Lung (tissue), 11 donors: ENCODE measurements at regions not wholly inside any gene's neighbourhood (a gene's known extent, or its start where the extent isn't known, plus 50 kb on each side); places are given as distances from the start of the nearest gene placed in this dataset.

ENCODE experiments used
- ATAC-seq: fragments of 200-7000 bp; cut with Tn5 transposase; one replicate; pipeline ENCODE4 v1.9.1; 2020; ENCODE audit warnings: moderate number of reproducible peaks; ENCODE audit not compliant: insufficient read depth, low FRiP score
- DNase-seq, 3 donors: peaks; one replicate each; pipeline ENCODE4 v3.0.0-alpha.2; 2013 to 2017
- H3K27ac ChIP-seq, 2 donors: one replicate each; pipeline ENCODE4 v1.5.1; 2013; ENCODE audit warnings: mild to moderate bottlenecking in 2 of 2, moderate library complexity in 2 of 2, control low read depth in 1 of 2, inconsistent platforms in 1 of 2, low read depth in 1 of 2, low read length in 1 of 2
- H3K27me3 ChIP-seq, 3 donors: one replicate each; pipeline ENCODE4 v1.5.1; 2013; ENCODE audit warnings: low read length in 2 of 3; ENCODE audit not compliant: control insufficient read depth in 3 of 3, insufficient read depth in 3 of 3
- H3K36me3 ChIP-seq, 4 donors: one replicate each; pipeline ENCODE4 v1.5.1; 2013; ENCODE audit warnings: low read length in 4 of 4, mild to moderate bottlenecking in 1 of 4, moderate library complexity in 1 of 4; ENCODE audit not compliant: control insufficient read depth in 4 of 4, insufficient read depth in 4 of 4
- H3K4me1 ChIP-seq, 5 donors: one replicate each; pipeline ENCODE4 v1.5.1; 2013; ENCODE audit warnings: low read length in 5 of 5, mild to moderate bottlenecking in 2 of 5, moderate library complexity in 1 of 5; ENCODE audit not compliant: control insufficient read depth in 5 of 5, insufficient read depth in 5 of 5
- H3K4me3 ChIP-seq: one replicate; pipeline ENCODE4 v1.5.1; 2013; ENCODE audit warnings: mild to moderate bottlenecking, control low read depth, moderate library complexity
- H3K9ac ChIP-seq, 2 donors: one replicate each; pipeline ENCODE4 v1.5.1; 2013; ENCODE audit warnings: low read length in 2 of 2, control low read depth in 1 of 2; ENCODE audit not compliant: insufficient read depth in 1 of 2
- H3K9me3 ChIP-seq, 4 donors: one replicate each; pipeline ENCODE4 v1.5.1; 2013; ENCODE audit warnings: low read length in 3 of 4, mild to moderate bottlenecking in 1 of 4, moderate library complexity in 1 of 4; ENCODE audit not compliant: control insufficient read depth in 4 of 4, insufficient read depth in 3 of 4
- CTCF ChIP-seq: IDR thresholded peaks from 2 replicates; pipeline ENCODE4 v1.5.1; 2012; ENCODE audit warnings: mild to moderate bottlenecking; ENCODE audit errors: control extremely low read depth, extremely low read depth
- WGBS, 2 donors: extraction: QIAGEN DNeasy Blood & Tissue Kit; methylation state at CpG; one replicate each; pipeline ENCODE4 v1.1.7; 2013; 5-methylcytosine and 5-hydroxymethylcytosine counted together
- donor health status: control.
- donor health status: control.
- donor health status: Bipolar disorder and iron deficiency.
- donor health status: healthy.
- donor health status: DM: yes; HTN: yes; CAD: no.

- Histone ChIP-seq H3K4me3 (no peak overlapping the region), H3K27ac (no peak overlapping the region), H3K4me1 (no peaks in the 10 kb centered on the region), H3K27me3 (no peaks in the 10 kb centered on the region), H3K36me3 (no peaks in the 10 kb centered on the region), H3K9ac (no peak overlapping the region), H3K9me3 (no peaks in the 10 kb centered on the region)
- no peak for DNase-seq
- ATAC-seq = no peak
- no peak for TF ChIP-seq CTCF
- WGBS, 2 donors = 94 to 97% methylated on average over 6 of the region's 6 CpGs
Measured at GRCh38 chr3:153050978-153051377, 111.0 kb upstream of the RAP2B start.

GRCh38 chr3:153051427-153052095, 110.5 kb upstream of the RAP2B start:
- no peak overlapping the region for H3K27ac ChIP-seq
- H3K27me3 ChIP-seq = no peaks in the 10 kb centered on the region
- 70 to 77% methylated on average over 6 of the region's 6 CpGs for whole genome bisulfite sequencing, 2 donors
- no peak for ATAC-seq
- DNase-seq = no peak
- H3K4me3 ChIP-seq = no peak overlapping the region
- H3K36me3 ChIP-seq = no peaks in the 10 kb centered on the region
- TF ChIP-seq CTCF = no peak
- no peak overlapping the region for H3K9ac ChIP-seq
- no peaks in the 10 kb centered on the region for H3K9me3 ChIP-seq
- H3K4me1 ChIP-seq = no peaks in the 10 kb centered on the region

- no peak overlapping the region for H3K4me3 ChIP-seq
- H3K4me1 ChIP-seq = no peaks in the 10 kb centered on the region
- no peak for TF ChIP-seq CTCF
- no peak for DNase-seq
- no peaks in the 10 kb centered on the region for H3K27me3 ChIP-seq
- 67 to 71% methylated on average over 4 of the region's 4 CpGs for WGBS, 2 donors
- no peak overlapping the region for H3K27ac ChIP-seq
- H3K9me3 ChIP-seq = no peaks in the 10 kb centered on the region
- no peaks in the 10 kb centered on the region for H3K36me3 ChIP-seq
- no peak overlapping the region for H3K9ac ChIP-seq
- no peak for ATAC-seq
Measured at GRCh38 chr3:153052096-153052460, 109.9 kb upstream of the RAP2B start.

GRCh38 chr3:153055217-153055616, 106.8 kb upstream of the RAP2B start:
- Histone ChIP-seq H3K9me3 (no peaks in the 10 kb centered on the region), H3K4me1 (no peaks in the 10 kb centered on the region), H3K27me3 (no peaks in the 10 kb centered on the region), H3K27ac (no peak overlapping the region), H3K4me3 (no peak overlapping the region), H3K36me3 (no peaks in the 10 kb centered on the region), H3K9ac (no peak overlapping the region)
- DNase-seq (no peak), ATAC-seq (no peak)
- WGBS, 2 donors = 88 to 89% methylated on average over 5 of the region's 5 CpGs
- no peak for TF ChIP-seq CTCF
